WERI-Rb-1 (cell line): ENCODE measurements at regions not wholly inside any gene's neighbourhood (a gene's known extent, or its start where the extent isn't known, plus 50 kb on each side); places are given as distances from the start of the nearest gene placed in this dataset.

Experiments
- DNase-seq: peaks from one replicate; pipeline ENCODE4 v3.0.0-alpha.2; 2020
- H3K27ac ChIP-seq: fragments of 250-450 bp; sonication (Bioruptor Pico); 2 replicates; pipeline ENCODE4 v1.5.1; 2020; ENCODE audit warnings: mild to moderate bottlenecking, moderate library complexity
- H3K27me3 ChIP-seq: fragments of 250-450 bp; sonication (Bioruptor Pico); 2 replicates; pipeline ENCODE4 v1.5.1; 2021; ENCODE audit warnings: mild to moderate bottlenecking, low read depth, moderate library complexity; ENCODE audit not compliant: insufficient read depth, severe bottlenecking
- H3K36me3 ChIP-seq: fragments of 250-450 bp; sonication (Bioruptor Pico); 2 replicates; pipeline ENCODE4 v1.5.1; 2020; ENCODE audit warnings: mild to moderate bottlenecking, moderate library complexity
- H3K4me3 ChIP-seq: 2 replicates; pipeline ENCODE4 v1.5.1; 2011; ENCODE audit warnings: low read depth, mild to moderate bottlenecking, control low read depth, low read length
- H3K9me3 ChIP-seq: fragments of 250-450 bp; sonication (Bioruptor Pico); 2 replicates; pipeline ENCODE4 v1.5.1; 2021; ENCODE audit warnings: mild to moderate bottlenecking, moderate library complexity; ENCODE audit not compliant: severe bottlenecking
- CTCF ChIP-seq: IDR thresholded peaks from 2 replicates; pipeline ENCODE4 v1.5.1; 2011; ENCODE audit warnings: low read depth, mild to moderate bottlenecking, control low read depth, inconsistent platforms, low read length

DNA sequence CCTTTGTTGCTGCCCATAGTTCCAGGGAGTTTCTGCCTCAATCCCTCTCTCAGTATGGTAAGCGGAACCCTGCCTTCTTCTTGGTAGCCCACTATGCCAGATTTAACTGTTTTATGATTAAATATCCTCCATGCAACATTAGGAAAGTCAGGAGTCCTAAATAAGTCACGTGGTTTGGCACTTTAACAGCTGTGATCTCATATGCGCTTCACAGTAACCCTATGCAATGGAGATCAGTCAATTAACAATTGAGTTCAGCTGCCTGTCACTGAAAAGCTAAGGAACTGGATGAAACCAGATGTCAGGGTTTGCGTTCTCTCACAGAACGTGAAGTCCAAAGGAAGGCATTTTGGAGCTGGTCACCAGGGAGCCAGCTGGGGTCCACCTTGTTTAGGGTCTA lies 81.6 kb downstream of the PSMB1 start:
- Histone ChIP-seq H3K4me3 (no peak overlapping the region), H3K36me3 (no peaks in the 10 kb centered on the region), H3K27me3 (no peaks in the 10 kb centered on the region), H3K9me3 (peaks cover 8% of the 10 kb centered on the region), H3K27ac (no peak overlapping the region)
- no peak for TF ChIP-seq CTCF
- no peak for DNase-seq

GRCh38 chr6:170470734-170471133 lies 82.4 kb downstream of the PSMB1 start:
- DNase-seq, result no peak
- Histone ChIP-seq H3K36me3 (no peaks in the 10 kb centered on the region), H3K27me3 (no peaks in the 10 kb centered on the region), H3K9me3 (peaks cover 8% of the 10 kb centered on the region), H3K27ac (no peak overlapping the region), H3K4me3 (no peak overlapping the region)
- no peak for TF ChIP-seq CTCF

- Histone ChIP-seq H3K9me3 (peaks cover 8% of the 10 kb centered on the region), H3K27ac (no peak overlapping the region), H3K27me3 (no peaks in the 10 kb centered on the region), H3K4me3 (no peak overlapping the region), H3K36me3 (no peaks in the 10 kb centered on the region)
- TF ChIP-seq CTCF, result no peak
- no peak for DNase-seq
These were observed 88.6 kb downstream of the PSMB1 start for GRCh38 chr6:170464524-170464979.

- TF ChIP-seq CTCF, result no peak
- H3K9me3 ChIP-seq, result peaks cover 8% of the 10 kb centered on the region
- H3K27ac ChIP-seq, result no peak overlapping the region
- H3K36me3 ChIP-seq, result no peaks in the 10 kb centered on the region
- DNase-seq, result no peak
- H3K4me3 ChIP-seq, result no peak overlapping the region
- no peaks in the 10 kb centered on the region for H3K27me3 ChIP-seq
These were observed 89.0 kb downstream of the PSMB1 start for GRCh38 chr6:170464080-170464479.

- Histone ChIP-seq H3K27ac (no peak overlapping the region), H3K27me3 (no peaks in the 10 kb centered on the region), H3K36me3 (no peaks in the 10 kb centered on the region), H3K4me3 (no peak overlapping the region), H3K9me3 (peaks cover 6% of the 10 kb centered on the region)
- no peak for TF ChIP-seq CTCF
- no peak for DNase-seq
These were observed 89.9 kb downstream of the PSMB1 start for GRCh38 chr6:170463101-170463721.

DNA sequence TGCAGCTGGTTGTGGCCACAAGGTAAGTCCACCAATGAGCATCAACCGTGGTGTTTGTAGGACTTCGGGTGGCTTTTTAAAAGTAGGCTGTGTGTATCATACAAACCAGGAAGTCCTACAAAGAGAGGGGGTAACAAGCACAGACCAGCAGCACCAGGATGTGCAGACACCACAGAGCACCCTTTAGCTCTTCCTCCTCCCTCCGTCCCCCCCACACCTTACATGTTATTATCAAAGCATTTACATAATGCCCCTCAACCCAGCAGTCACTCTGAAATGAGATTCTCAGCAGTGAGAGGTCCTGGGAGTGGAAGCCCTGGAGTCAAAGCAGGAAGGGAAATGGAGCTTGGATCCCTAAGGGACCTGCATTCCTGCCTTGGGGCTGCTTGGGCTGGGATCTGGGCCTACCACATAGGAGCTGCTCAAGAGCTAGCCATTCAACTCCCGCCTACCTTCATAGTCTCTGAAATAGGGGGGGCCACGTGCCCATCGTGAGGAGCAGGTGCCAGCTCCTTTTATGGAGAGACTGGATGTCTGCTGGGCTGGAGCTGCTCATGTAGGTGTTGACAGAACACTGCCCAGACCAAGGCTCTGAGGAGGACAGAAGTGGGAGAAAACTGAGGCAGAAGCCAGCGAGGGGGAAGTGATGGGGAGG lies 90.6 kb downstream of the PSMB1 start:
- no peaks in the 10 kb centered on the region for H3K27me3 ChIP-seq
- no peak overlapping the region for H3K27ac ChIP-seq
- H3K36me3 ChIP-seq, result no peaks in the 10 kb centered on the region
- no peak for TF ChIP-seq CTCF
- H3K9me3 ChIP-seq, result no peaks in the 10 kb centered on the region
- H3K4me3 ChIP-seq, result no peak overlapping the region
- no peak for DNase-seq
